ENCODE measurements at regions not wholly inside any gene's neighbourhood (a gene's known extent, or its start where the extent isn't known, plus 50 kb on each side); places are given as distances from the start of the nearest gene placed in this dataset.
"Not testable (repeated sequence)": the region's sequence is repeated elsewhere in the genome, so short reads cannot be mapped to it uniquely, and the experiment has no call there.

DNA sequence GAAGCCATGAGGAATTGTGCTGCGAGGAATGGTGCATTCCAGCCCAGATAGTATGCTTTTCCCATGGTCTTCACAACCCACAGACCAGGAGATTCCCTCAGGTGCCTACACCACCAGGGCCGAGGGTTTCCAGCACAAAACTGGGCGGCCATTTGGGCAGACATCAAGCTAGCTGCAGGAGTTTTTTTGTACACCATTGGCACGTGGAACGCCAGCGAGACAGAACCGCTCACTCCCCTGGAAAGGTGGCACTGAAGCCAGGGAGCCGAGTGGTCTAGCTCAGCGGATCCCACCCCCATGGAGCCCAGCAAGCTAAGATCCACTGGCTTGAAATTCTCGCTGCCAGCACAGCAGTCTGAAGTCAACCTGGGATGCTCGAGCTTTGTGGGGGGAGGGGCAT, 228.6 kb upstream of the SLC30A5 start:
- TF ChIP-seq REST (IDR thresholded peaks at IDR 0.05; ENCODE audit: low read depth); EZH2 (IDR thresholded peaks at IDR 0.05); ATF3 (IDR thresholded peaks at IDR 0.05); TCF7L2 (IDR thresholded peaks at IDR 0.05; ENCODE audit: borderline replicate concordance, extremely low read depth, insufficient read depth, insufficient read length); RAD21 (IDR thresholded peaks at IDR 0.05; ENCODE audit: low read depth); ZNF274 (IDR thresholded peaks at IDR 0.05; ENCODE audit: low read depth, low read length); POLR2A (IDR thresholded peaks at IDR 0.05; ENCODE audit: borderline replicate concordance, extremely low read depth, insufficient read depth, insufficient read length); POLR2AphosphoS5 (IDR thresholded peaks at IDR 0.05; ENCODE audit: low read depth, low read length); JUND (IDR thresholded peaks at IDR 0.05): not testable (repeated sequence)
- TF ChIP-seq, protein P1, sequence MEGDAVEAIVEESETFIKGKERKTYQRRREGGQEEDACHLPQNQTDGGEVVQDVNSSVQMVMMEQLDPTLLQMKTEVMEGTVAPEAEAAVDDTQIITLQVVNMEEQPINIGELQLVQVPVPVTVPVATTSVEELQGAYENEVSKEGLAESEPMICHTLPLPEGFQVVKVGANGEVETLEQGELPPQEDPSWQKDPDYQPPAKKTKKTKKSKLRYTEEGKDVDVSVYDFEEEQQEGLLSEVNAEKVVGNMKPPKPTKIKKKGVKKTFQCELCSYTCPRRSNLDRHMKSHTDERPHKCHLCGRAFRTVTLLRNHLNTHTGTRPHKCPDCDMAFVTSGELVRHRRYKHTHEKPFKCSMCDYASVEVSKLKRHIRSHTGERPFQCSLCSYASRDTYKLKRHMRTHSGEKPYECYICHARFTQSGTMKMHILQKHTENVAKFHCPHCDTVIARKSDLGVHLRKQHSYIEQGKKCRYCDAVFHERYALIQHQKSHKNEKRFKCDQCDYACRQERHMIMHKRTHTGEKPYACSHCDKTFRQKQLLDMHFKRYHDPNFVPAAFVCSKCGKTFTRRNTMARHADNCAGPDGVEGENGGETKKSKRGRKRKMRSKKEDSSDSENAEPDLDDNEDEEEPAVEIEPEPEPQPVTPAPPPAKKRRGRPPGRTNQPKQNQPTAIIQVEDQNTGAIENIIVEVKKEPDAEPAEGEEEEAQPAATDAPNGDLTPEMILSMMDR (IDR thresholded peaks at IDR 0.05 in 2 of 3, conservative IDR thresholded peaks at IDR 0.05 in 1 of 3; ENCODE audit: borderline replicate concordance in 1 of 3, insufficient read depth in 1 of 3, low read depth in 2 of 3, low read length in 2 of 3), result not testable (repeated sequence)
- TF ChIP-seq, protein P2, sequence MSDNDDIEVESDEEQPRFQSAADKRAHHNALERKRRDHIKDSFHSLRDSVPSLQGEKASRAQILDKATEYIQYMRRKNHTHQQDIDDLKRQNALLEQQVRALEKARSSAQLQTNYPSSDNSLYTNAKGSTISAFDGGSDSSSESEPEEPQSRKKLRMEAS (IDR thresholded peaks at IDR 0.05), result not testable (repeated sequence)

Data from HCT116 (cell line).